HCT116 (cell line): ENCODE measurements at regions not wholly inside any gene's neighbourhood (a gene's known extent, or its start where the extent isn't known, plus 50 kb on each side); places are given as distances from the start of the nearest gene placed in this dataset.

Experiments
- ATAC-seq: fragments of 200-7000 bp; cut with Tn5 transposase; 2 replicates; pipeline ENCODE4 v1.9.1; 2020; ENCODE audit warnings: mild to moderate bottlenecking, moderate library complexity
- BruUV-seq: library from RNA; stranded (reverse); fragments of 400-500 nt; replicated peaks from 2 replicates; lab custom pipeline; 2021; lab: Mats Ljungman, UMichigan
- CTCF ChIA-PET: fragments of 300-600 bp; sonication (Branson Sonifier 250); formaldehyde crosslinking; loops from one replicate; lab custom pipeline; 2021; ENCODE audit warnings: antibody characterized with exemption; lab: Charles Lee
- POLR2A ChIA-PET: fragments of 300-600, 350-600 bp; sonication (Branson Sonifier 250); formaldehyde crosslinking; loops from one replicate; lab custom pipeline; 2021; ENCODE audit warnings: antibody characterized with exemption; lab: Charles Lee
- RAD21 ChIA-PET, 2 experiments: fragments of 300-600 bp; sonication (Branson Sonifier 250); formaldehyde crosslinking; loops; one replicate each; lab custom pipeline; 2023; ENCODE audit warnings: low total read pairs in 2 of 2; ENCODE audit not compliant: uncharacterized antibody in 2 of 2, unreplicated experiment in 2 of 2, low non-redundant PET in 1 of 2; lab: Charles Lee
- DNase-seq: peaks from one replicate; pipeline ENCODE4 v3.0.0-alpha.2; 2010; ENCODE audit warnings: low read depth, low spot score
- H2AFZ ChIP-seq: fragments of 200-600 bp; shearing (Covaris generic), sonication (generic); 2 replicates; pipeline ENCODE4 v1.6.1; 2017; ENCODE audit warnings: low read depth, mixed run types, mixed read lengths, antibody characterized with exemption, low read length; ENCODE audit not compliant: poor library complexity, severe bottlenecking
- H3K27ac ChIP-seq: 2 replicates; pipeline ENCODE4 v1.5.1; 2012; ENCODE audit warnings: low read depth, low read length
- H3K27me3 ChIP-seq: fragments of 200-600 bp; sonication (generic); 2 replicates; pipeline ENCODE4 v1.6.1; 2016; ENCODE audit warnings: mixed run types, low read length, mixed read lengths; ENCODE audit not compliant: insufficient read depth
- H3K36me3 ChIP-seq, 2 experiments: fragments of 200-500 bp in 1 of 2; fragments of 200-600 bp in 1 of 2; sonication (Bioruptor generic) in 1 of 2; sonication (generic) in 1 of 2; 2 replicates each; pipeline versions ENCODE4 v1.5.1 to v1.6.1; 2014 to 2016; ENCODE audit warnings: low read length in 2 of 2, inconsistent platforms in 1 of 2, mixed read lengths in 1 of 2, mixed run types in 1 of 2; ENCODE audit not compliant: insufficient read depth in 2 of 2, control insufficient read depth in 1 of 2
- H3K4me1 ChIP-seq, 2 experiments: fragments of 200-600 bp in 1 of 2; sonication (generic) in 1 of 2; 2 replicates each; pipeline versions ENCODE4 v1.5.1 to v1.6.1; 2012 to 2017; ENCODE audit warnings: low read length in 2 of 2, inconsistent platforms in 1 of 2, mild to moderate bottlenecking in 1 of 2, mixed read lengths in 1 of 2, mixed run types in 1 of 2, moderate library complexity in 1 of 2; ENCODE audit not compliant: insufficient read depth in 2 of 2, control insufficient read depth in 1 of 2
- H3K4me2 ChIP-seq: fragments of 200-600 bp; sonication (generic); 2 replicates; pipeline ENCODE4 v1.6.1; 2017; ENCODE audit warnings: mixed run types, low read length, mixed read lengths
- H3K4me3 ChIP-seq, 2 experiments: fragments of 200-600 bp in 1 of 2; sonication (generic) in 1 of 2; replicated peaks in 1 of 2; 2 replicates each; pipeline ENCODE4 v1.5.1; 2011 to 2016; ENCODE audit warnings: low read length in 2 of 2, control low read depth in 1 of 2, low read depth in 1 of 2, mild to moderate bottlenecking in 1 of 2, mixed read lengths in 1 of 2, mixed run types in 1 of 2
- H3K79me2 ChIP-seq: fragments of 200-600 bp; sonication (generic); 2 replicates; pipeline ENCODE4 v1.6.1; 2017; ENCODE audit warnings: mild to moderate bottlenecking, mixed run types, low read length, moderate library complexity, mixed read lengths; ENCODE audit not compliant: insufficient read depth
- H3K9ac ChIP-seq: fragments of 200-600 bp; sonication (generic); 2 replicates; pipeline ENCODE4 v1.6.1; 2016; ENCODE audit warnings: low read length, mixed read lengths
- H3K9me2 ChIP-seq: fragments of 200-600 bp; sonication (generic), shearing (Covaris generic); 2 replicates; pipeline ENCODE4 v1.6.1; 2017; ENCODE audit warnings: mixed run types, mild to moderate bottlenecking, moderate library complexity; ENCODE audit not compliant: insufficient read depth
- H3K9me3 ChIP-seq, 2 experiments: fragments of 200-500 bp in 1 of 2; fragments of 200-600 bp in 1 of 2; sonication (Bioruptor generic) in 1 of 2; sonication (generic) in 1 of 2; 2 replicates each; pipeline ENCODE4 v1.6.1; 2014 to 2017; ENCODE audit warnings: low read length in 2 of 2, mixed read lengths in 2 of 2, inconsistent platforms in 1 of 2, low read depth in 1 of 2, mild to moderate bottlenecking in 1 of 2, mixed run types in 1 of 2, moderate library complexity in 1 of 2; ENCODE audit not compliant: control insufficient read depth in 1 of 2, insufficient read depth in 1 of 2
- H4K20me1 ChIP-seq: fragments of 200-600 bp; sonication (generic), shearing (Covaris generic); 2 replicates; pipeline ENCODE4 v1.6.1; 2017; ENCODE audit warnings: mixed run types, mild to moderate bottlenecking, moderate library complexity; ENCODE audit not compliant: insufficient read depth
- CBX3 ChIP-seq: IDR thresholded peaks from 2 replicates; pipeline ENCODE4 v1.6.1; 2012; ENCODE audit warnings: low read depth
- CEBPB ChIP-seq: IDR thresholded peaks from 2 replicates; pipeline ENCODE4 v1.6.1; 2012; ENCODE audit warnings: low read depth
- ELF1 ChIP-seq: IDR thresholded peaks from 2 replicates; pipeline ENCODE4 v1.6.1; 2012; ENCODE audit warnings: low read depth, borderline replicate concordance
- EZH2 ChIP-seq: fragments of 200-600 bp; sonication (generic); IDR thresholded peaks from 2 replicates; pipeline ENCODE4 v1.6.1; 2017; ENCODE audit warnings: antibody characterized with exemption, mixed run types
- FOSL1 ChIP-seq: IDR thresholded peaks from 2 replicates; pipeline ENCODE4 v1.6.1; 2012; ENCODE audit warnings: low read depth
- MAX ChIP-seq: IDR thresholded peaks from 2 replicates; pipeline ENCODE4 v1.6.1; 2012
- POLR2A ChIP-seq: IDR thresholded peaks from 2 replicates; pipeline ENCODE4 v1.7.0; 2011; ENCODE audit warnings: borderline replicate concordance; ENCODE audit not compliant: insufficient read depth, insufficient read length; ENCODE audit errors: extremely low read depth
- POLR2AphosphoS5 ChIP-seq: IDR thresholded peaks from 2 replicates; pipeline ENCODE4 v1.6.1; 2011; ENCODE audit warnings: mild to moderate bottlenecking, low read depth, low read length, moderate library complexity
- RAD21 ChIP-seq: IDR thresholded peaks from 2 replicates; pipeline ENCODE4 v1.6.1; 2012; ENCODE audit warnings: low read depth, mild to moderate bottlenecking
- REST ChIP-seq: IDR thresholded peaks from 2 replicates; pipeline ENCODE4 v1.6.1; 2012; ENCODE audit warnings: low read depth
- TCF7L2 ChIP-seq: IDR thresholded peaks from 2 replicates; pipeline ENCODE4 v1.7.0; 2011; ENCODE audit warnings: borderline replicate concordance, inconsistent platforms; ENCODE audit not compliant: insufficient read depth, insufficient read length; ENCODE audit errors: extremely low read depth
- YY1 ChIP-seq: IDR thresholded peaks from 2 replicates; pipeline ENCODE4 v1.6.1; 2011; ENCODE audit warnings: low read length, low read depth, moderate library complexity, mild to moderate bottlenecking; ENCODE audit not compliant: insufficient replicate concordance; ENCODE audit errors: extremely low read depth
- ZBTB33 ChIP-seq: IDR thresholded peaks from 2 replicates; pipeline ENCODE4 v1.6.1; 2011; ENCODE audit warnings: mild to moderate bottlenecking, low read length, moderate library complexity; ENCODE audit not compliant: insufficient replicate concordance; ENCODE audit errors: extremely low read depth
- ZNF274 ChIP-seq: fragments of 200-500 bp; sonication (Bioruptor generic); IDR thresholded peaks from 2 replicates; pipeline ENCODE4 v1.6.1; 2014; ENCODE audit warnings: mild to moderate bottlenecking, low read depth, low read length, inconsistent platforms
- intact Hi-C: fragments of 100-400 bp; cut with micrococcal nuclease; formaldehyde crosslinking; loops from 2 replicates; pipeline ENCODE4 v1.10.0; 2022

- Histone ChIP-seq H3K9me2 (no peaks in the 10 kb centered on the region), H2AFZ (no peak overlapping the region), H3K4me1 (no peaks in the 10 kb centered on the region), H3K27me3 (no peaks in the 10 kb centered on the region), H3K9ac (no peak overlapping the region), H3K79me2 (no peaks in the 10 kb centered on the region), H3K27ac (no peak overlapping the region), H4K20me1 (no peaks in the 10 kb centered on the region), H3K36me3 (no peaks in the 10 kb centered on the region), H3K4me3 (no peak overlapping the region), H3K9me3 (no peaks in the 10 kb centered on the region; a peak in 1 of 4 replicates), H3K4me2 (no peak overlapping the region)
- intact Hi-C loops, result no loop called here
- ChIA-PET POLR2A (no interaction called here), CTCF (no interaction called here), RAD21 (no interaction called here)
- no peak for TF ChIP-seq REST
- no peak for TF ChIP-seq POLR2AphosphoS5
- TF ChIP-seq TCF7L2, result no peak
- TF ChIP-seq ELF1, result no peak
- no peak for TF ChIP-seq MAX
- TF ChIP-seq CEBPB, result no peak
- no peak for TF ChIP-seq ZBTB33
- TF ChIP-seq ZNF274, result no peak
- TF ChIP-seq RAD21, result no peak
- TF ChIP-seq YY1, result no peak
- TF ChIP-seq FOSL1, result no peak
- no peak for TF ChIP-seq POLR2A
- no peak for TF ChIP-seq EZH2
- no peak for TF ChIP-seq CBX3
- DNase-seq, result no peak
- BruUV-seq, result no TSS peak
- ATAC-seq, result no peak
These were observed 639.9 kb downstream of the TYW1 start for GRCh38 chr7:67636348-67637022.
